PC-9 (cell line): ENCODE measurements at regions not wholly inside any gene's neighbourhood (a gene's known extent, or its start where the extent isn't known, plus 50 kb on each side); places are given as distances from the start of the nearest gene placed in this dataset.

Experiments
- BruUV-seq: library from RNA; stranded (reverse); fragments of 400-500 nt; replicated peaks from 2 replicates; lab custom pipeline; 2021; lab: Mats Ljungman, UMichigan
- CTCF ChIA-PET: fragments of 300-600 bp; sonication (Branson Sonifier 250); formaldehyde crosslinking; loops from one replicate; lab custom pipeline; 2022; ENCODE audit warnings: antibody characterized with exemption; lab: Charles Lee
- POLR2A ChIA-PET: fragments of 300-600 bp; sonication (Branson Sonifier 250); formaldehyde crosslinking; loops from one replicate; lab custom pipeline; 2022; ENCODE audit warnings: antibody characterized with exemption; ENCODE audit not compliant: unreplicated experiment; lab: Charles Lee
- DNase-seq, 2 experiments: peaks; one replicate each; pipeline versions ENCODE4 v3.0.0 to v3.0.0-alpha.2; 2015 to 2022; ENCODE audit warnings: mixed read lengths in 1 of 2
- H2AFZ ChIP-seq: fragments of 200-600 bp; sonication (generic); 2 replicates; pipeline ENCODE4 v1.8.1; 2017; ENCODE audit warnings: antibody characterized with exemption
- H3F3A ChIP-seq: fragments of 200-600 bp; sonication (generic); 2 replicates; pipeline ENCODE4 v1.8.1; 2017; ENCODE audit warnings: antibody characterized with exemption, mild to moderate bottlenecking, low read depth; ENCODE audit not compliant: insufficient read depth
- H3K27ac ChIP-seq: fragments of 200-600 bp; sonication (generic); 2 replicates; pipeline ENCODE4 v1.6.1; 2016; ENCODE audit warnings: mixed run types
- H3K27me3 ChIP-seq: fragments of 200-600 bp; sonication (generic); 2 replicates; pipeline ENCODE4 v1.6.1; 2016; ENCODE audit warnings: low read depth, mixed run types; ENCODE audit not compliant: insufficient read depth
- H3K36me3 ChIP-seq: fragments of 200-600 bp; sonication (generic); 2 replicates; pipeline ENCODE4 v1.6.1; 2016; ENCODE audit warnings: low read depth, mixed run types
- H3K4me1 ChIP-seq: fragments of 200-600 bp; sonication (generic); replicated peaks from 2 replicates; pipeline ENCODE4 v1.6.1; 2016; ENCODE audit warnings: mixed run types; ENCODE audit not compliant: insufficient read depth
- H3K4me2 ChIP-seq: fragments of 200-600 bp; sonication (generic); 2 replicates; pipeline ENCODE4 v1.6.1; 2017; ENCODE audit warnings: mixed run types
- H3K4me3 ChIP-seq: fragments of 200-600 bp; sonication (generic); 2 replicates; pipeline ENCODE4 v1.6.1; 2016; ENCODE audit warnings: mixed run types
- H3K79me2 ChIP-seq: fragments of 200-600 bp; sonication (generic); 2 replicates; pipeline ENCODE4 v1.6.1; 2017; ENCODE audit warnings: low read depth, mixed run types
- H3K9me2 ChIP-seq: fragments of 200-600 bp; sonication (generic); 2 replicates; pipeline ENCODE4 v1.8.1; 2017; ENCODE audit warnings: mild to moderate bottlenecking; ENCODE audit not compliant: insufficient read depth
- H3K9me3 ChIP-seq: fragments of 200-600 bp; sonication (generic); 2 replicates; pipeline ENCODE4 v1.8.1; 2016; ENCODE audit warnings: low read depth; ENCODE audit not compliant: insufficient read depth
- H4K20me1 ChIP-seq: fragments of 200-600 bp; sonication (generic); 2 replicates; pipeline ENCODE4 v1.8.1; 2017; ENCODE audit not compliant: insufficient read depth
- EZH2 ChIP-seq: fragments of 200-600 bp; sonication (generic); IDR thresholded peaks from 2 replicates; pipeline ENCODE4 v1.8.0; 2017; ENCODE audit warnings: antibody characterized with exemption, low read depth
- intact Hi-C: fragments of 100-400 bp; cut with micrococcal nuclease; formaldehyde crosslinking; loops from one replicate; pipeline ENCODE4 v1.10.0; 2022; ENCODE audit not compliant: unreplicated experiment
- TF ChIP-seq, protein P1 (sequence below): fragments of 200-600 bp; sonication (generic); conservative IDR thresholded peaks from 2 replicates; pipeline ENCODE4 v1.6.1; 2017; ENCODE audit warnings: mixed run types, antibody characterized with exemption, mild to moderate bottlenecking, moderate library complexity

DNA sequence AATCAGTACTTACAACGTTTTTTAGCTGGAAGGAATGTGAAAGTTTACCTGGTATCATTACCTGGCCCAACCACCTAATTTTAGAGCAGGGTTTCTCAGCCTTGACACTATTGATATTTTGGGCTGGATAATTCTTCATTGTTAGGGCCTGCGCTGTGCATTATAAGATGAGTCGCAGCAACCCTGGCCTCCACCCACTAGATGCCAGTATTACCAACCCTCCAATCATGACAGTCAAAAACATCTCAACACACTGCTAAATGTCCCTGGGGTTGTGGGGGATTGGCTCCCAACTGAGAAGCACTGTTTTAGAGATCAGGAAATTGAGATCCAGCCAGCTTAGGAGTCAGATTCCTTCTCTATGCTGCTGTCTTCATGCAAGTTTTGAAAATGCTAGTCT is 265.3 kb upstream of the TCF4 start:
- no peak overlapping the region for H3K4me2 ChIP-seq
- TF ChIP-seq, protein P1, sequence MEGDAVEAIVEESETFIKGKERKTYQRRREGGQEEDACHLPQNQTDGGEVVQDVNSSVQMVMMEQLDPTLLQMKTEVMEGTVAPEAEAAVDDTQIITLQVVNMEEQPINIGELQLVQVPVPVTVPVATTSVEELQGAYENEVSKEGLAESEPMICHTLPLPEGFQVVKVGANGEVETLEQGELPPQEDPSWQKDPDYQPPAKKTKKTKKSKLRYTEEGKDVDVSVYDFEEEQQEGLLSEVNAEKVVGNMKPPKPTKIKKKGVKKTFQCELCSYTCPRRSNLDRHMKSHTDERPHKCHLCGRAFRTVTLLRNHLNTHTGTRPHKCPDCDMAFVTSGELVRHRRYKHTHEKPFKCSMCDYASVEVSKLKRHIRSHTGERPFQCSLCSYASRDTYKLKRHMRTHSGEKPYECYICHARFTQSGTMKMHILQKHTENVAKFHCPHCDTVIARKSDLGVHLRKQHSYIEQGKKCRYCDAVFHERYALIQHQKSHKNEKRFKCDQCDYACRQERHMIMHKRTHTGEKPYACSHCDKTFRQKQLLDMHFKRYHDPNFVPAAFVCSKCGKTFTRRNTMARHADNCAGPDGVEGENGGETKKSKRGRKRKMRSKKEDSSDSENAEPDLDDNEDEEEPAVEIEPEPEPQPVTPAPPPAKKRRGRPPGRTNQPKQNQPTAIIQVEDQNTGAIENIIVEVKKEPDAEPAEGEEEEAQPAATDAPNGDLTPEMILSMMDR, result no peak
- no peak for TF ChIP-seq EZH2
- peaks cover 22% of the 10 kb centered on the region for H3F3A ChIP-seq
- CTCF ChIA-PET, result no interaction called here
- H3K79me2 ChIP-seq, result no peaks in the 10 kb centered on the region
- H3K9me2 ChIP-seq, result no peaks in the 10 kb centered on the region
- no peaks in the 10 kb centered on the region for H3K36me3 ChIP-seq
- no peak overlapping the region for H3K4me3 ChIP-seq
- no TSS peak for BruUV-seq
- H4K20me1 ChIP-seq, result no peaks in the 10 kb centered on the region
- POLR2A ChIA-PET, result interaction anchor here (0.7 kb wide), 1 partner anchor 85 kb away, joined by 3 read pairs; no protein-coding TSS in a partner anchor
- no peak overlapping the region for H2AFZ ChIP-seq
- peaks cover 26% of the 10 kb centered on the region for H3K4me1 ChIP-seq
- no peak for DNase-seq
- H3K27ac ChIP-seq, result no peak overlapping the region
- intact Hi-C loops, result no loop called here
- H3K27me3 ChIP-seq, result no peaks in the 10 kb centered on the region
- peaks cover 9% of the 10 kb centered on the region; the same call in 1 of the 2 replicates for H3K9me3 ChIP-seq

DNA sequence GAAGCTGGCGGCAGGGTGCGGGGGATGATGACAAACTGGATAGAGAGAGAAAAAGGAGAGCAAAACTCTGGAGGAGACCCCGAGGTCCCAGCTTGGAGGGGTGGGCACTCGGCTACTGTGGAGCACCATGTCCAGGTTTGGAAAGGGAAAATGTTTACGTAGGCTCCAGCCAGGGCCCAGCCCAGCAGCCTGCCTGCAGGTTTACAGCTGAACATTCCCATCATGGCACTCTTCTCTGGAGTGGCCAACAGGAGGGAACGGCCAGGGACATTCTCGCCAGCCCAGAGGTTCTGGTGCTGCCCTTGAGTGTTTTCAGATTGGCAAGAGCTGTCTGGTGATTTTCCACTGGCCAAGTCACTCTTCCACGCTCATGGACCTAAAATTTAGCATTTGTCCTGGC is 262.9 kb upstream of the TCF4 start:
- H3K4me3 ChIP-seq, result no peak overlapping the region
- H3K9me3 ChIP-seq, result peaks cover 9% of the 10 kb centered on the region; the same call in 1 of the 2 replicates
- intact Hi-C loops, result no loop called here
- peaks cover 12% of the 10 kb centered on the region for H3K4me1 ChIP-seq
- H4K20me1 ChIP-seq, result no peaks in the 10 kb centered on the region
- no peak overlapping the region for H3K27ac ChIP-seq
- no peaks in the 10 kb centered on the region for H3K36me3 ChIP-seq
- POLR2A ChIA-PET, result no interaction called here
- H3K4me2 ChIP-seq, result no peak overlapping the region
- no peak for DNase-seq
- no peaks in the 10 kb centered on the region for H3K79me2 ChIP-seq
- TF ChIP-seq, protein P1, result no peak
- no peak for TF ChIP-seq EZH2
- BruUV-seq, result no TSS peak
- H3K27me3 ChIP-seq, result no peaks in the 10 kb centered on the region
- H3K9me2 ChIP-seq, result no peaks in the 10 kb centered on the region
- CTCF ChIA-PET, result no interaction called here
- H2AFZ ChIP-seq, result no peak overlapping the region
- H3F3A ChIP-seq, result peaks cover 10% of the 10 kb centered on the region

DNA sequence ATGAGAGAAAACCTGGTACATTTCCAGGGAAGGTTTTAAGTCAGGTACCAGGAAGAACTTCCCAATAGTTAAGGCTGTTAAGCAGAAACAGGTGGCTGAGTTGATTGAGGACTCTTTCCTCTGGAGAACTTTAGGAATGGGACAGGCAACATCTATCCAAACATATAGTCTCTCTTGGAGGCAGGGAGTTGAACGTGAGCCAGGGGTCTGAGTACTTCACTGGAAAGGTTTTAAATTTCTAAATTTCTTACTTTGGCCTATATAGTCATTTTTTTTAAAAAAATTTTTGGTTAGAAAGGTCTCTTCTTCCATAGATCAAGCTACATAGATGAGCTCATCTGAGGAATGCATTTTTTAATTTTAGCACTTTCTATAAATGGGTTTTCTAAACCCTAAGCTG is 261.4 kb upstream of the TCF4 start:
- CTCF ChIA-PET, result no interaction called here
- Histone ChIP-seq H3K27me3 (no peaks in the 10 kb centered on the region), H2AFZ (no peak overlapping the region)

More for the DNA sequence above, 261.4 kb upstream of the TCF4 start:
- Histone ChIP-seq H3K4me1 (no peaks in the 10 kb centered on the region), H3K4me2 (no peak overlapping the region), H3K36me3 (no peaks in the 10 kb centered on the region), H4K20me1 (no peaks in the 10 kb centered on the region), H3K4me3 (no peak overlapping the region), H3K79me2 (no peaks in the 10 kb centered on the region), H3F3A (no peaks in the 10 kb centered on the region), H3K9me3 (peaks cover 9% of the 10 kb centered on the region; the same call in 1 of the 2 replicates), H3K27ac (no peak overlapping the region), H3K9me2 (no peaks in the 10 kb centered on the region)
- TF ChIP-seq, protein P1, result no peak
- no peak for TF ChIP-seq EZH2
- no TSS peak for BruUV-seq
- POLR2A ChIA-PET, result no interaction called here
- no peak for DNase-seq
- intact Hi-C loops, result no loop called here
